Upper lobe of left lung (tissue), 6 donors: ENCODE measurements at regions not wholly inside any gene's neighbourhood (a gene's known extent, or its start where the extent isn't known, plus 50 kb on each side); places are given as distances from the start of the nearest gene placed in this dataset.

Experiments
- ATAC-seq, 2 donors: fragments of 200-7000 bp; cut with Tn5 transposase; one replicate each; pipeline ENCODE4 v1.9.1; 2022; ENCODE audit warnings: mild to moderate bottlenecking in 2 of 2, moderate library complexity in 2 of 2; ENCODE audit not compliant: low FRiP score in 2 of 2
- DNase-seq, 2 donors: peaks; one replicate each; pipeline ENCODE4 v3.0.0-alpha.2; 2019 to 2020
- H3K27ac ChIP-seq, 4 donors: fragments of 200-600 bp; sonication (generic); one replicate each; pipeline ENCODE4 v1.5.1; 2016 to 2019
- H3K27me3 ChIP-seq, 4 donors: fragments of 200-600 bp; sonication (generic); one replicate each; pipeline ENCODE4 v1.5.1; 2017 to 2019
- H3K36me3 ChIP-seq, 4 donors: fragments of 200-600 bp; sonication (generic); one replicate each; pipeline ENCODE4 v1.5.1; 2016 to 2019
- H3K4me1 ChIP-seq, 4 donors: fragments of 200-600 bp; sonication (generic); one replicate each; pipeline ENCODE4 v1.5.1; 2018 to 2019
- H3K4me3 ChIP-seq, 4 donors: fragments of 200-600 bp; sonication (generic); one replicate each; pipeline ENCODE4 v1.5.1; 2017 to 2019; ENCODE audit warnings: mild to moderate bottlenecking in 2 of 4, moderate library complexity in 1 of 4
- H3K9me3 ChIP-seq, 4 donors: fragments of 200-600 bp; sonication (generic); one replicate each; pipeline ENCODE4 v1.5.1; 2018 to 2019
- CTCF ChIP-seq, 6 experiments: fragments of 450-650 bp in 4 of 6; fragments of 200-600 bp in 2 of 6; sonication (generic) in 2 of 6; IDR thresholded peaks; one replicate each; pipeline ENCODE4 v1.5.1; 2016 to 2019; ENCODE audit warnings: antibody characterized with exemption in 6 of 6
- EP300 ChIP-seq, 4 donors: sonication (generic); formaldehyde crosslinking; IDR thresholded peaks; one replicate each; pipeline ENCODE4 v1.5.1; 2017; ENCODE audit warnings: antibody characterized with exemption in 4 of 4, control low read depth in 2 of 4
- POLR2A ChIP-seq, 4 donors: fragments of 450-650 bp; IDR thresholded peaks; one replicate each; pipeline ENCODE4 v1.5.1; 2016 to 2017; ENCODE audit warnings: antibody characterized with exemption in 4 of 4, mild to moderate bottlenecking in 2 of 4
- POLR2AphosphoS5 ChIP-seq, 2 donors: sonication (generic); formaldehyde crosslinking; IDR thresholded peaks; one replicate each; pipeline ENCODE4 v1.5.1; 2017; ENCODE audit warnings: antibody characterized with exemption in 2 of 2
- WGBS, 2 donors: methylation state at CpG; one replicate each; pipeline ENCODE4 v1.1.5; 2017 to 2018; 5-methylcytosine and 5-hydroxymethylcytosine counted together
- donor health status: DM: no; HTN: no; CAD: no; lungs with moderate emphysema.
- donor health status: DM: no; HTN: yes; CAD: no; lungs with severe emphysema.

- Histone ChIP-seq H3K4me3 (no peak overlapping the region), H3K36me3 (no peaks in the 10 kb centered on the region), H3K4me1 (no peaks in the 10 kb centered on the region), H3K9me3 (no peaks in the 10 kb centered on the region), H3K27ac (no peak overlapping the region), H3K27me3 (no peaks in the 10 kb centered on the region)
- TF ChIP-seq POLR2AphosphoS5 (IDR thresholded peaks at IDR 0.05), result no peak
- WGBS, 2 donors, result 43 to 65% methylated on average over 6 to 7 of the region's 7 CpGs
- DNase-seq (peak in 1 of 2 donors; percentile 15), ATAC-seq (peak; percentile 17 to 22)
Observed at GRCh38 chr15:92541291-92542200, 114.0 kb downstream of the FAM174B start.

GRCh38 chr15:92538115-92538514 is 117.5 kb downstream of the FAM174B start:
- 70 to 72% methylated on average over 3 of the region's 3 CpGs for WGBS, 2 donors
- H3K27ac ChIP-seq, result no peak overlapping the region
- DNase-seq, result no peak
- H3K4me3 ChIP-seq, result no peak overlapping the region
- no peaks in the 10 kb centered on the region for H3K9me3 ChIP-seq
- TF ChIP-seq POLR2A (IDR thresholded peaks at IDR 0.05) (no peak), POLR2AphosphoS5 (IDR thresholded peaks at IDR 0.05) (no peak), CTCF (IDR thresholded peaks at IDR 0.05) (no peak), EP300 (IDR thresholded peaks at IDR 0.05) (no peak)
- no peaks in the 10 kb centered on the region for H3K4me1 ChIP-seq
- no peaks in the 10 kb centered on the region for H3K36me3 ChIP-seq
- no peaks in the 10 kb centered on the region for H3K27me3 ChIP-seq
- ATAC-seq, result no peak

GRCh38 chr15:92533298-92533697 is 122.3 kb downstream of the FAM174B start:
- no peak for TF ChIP-seq CTCF (IDR thresholded peaks at IDR 0.05)
- no peak for TF ChIP-seq POLR2A (IDR thresholded peaks at IDR 0.05)
- TF ChIP-seq EP300 (IDR thresholded peaks at IDR 0.05), result no peak
- no peak for TF ChIP-seq POLR2AphosphoS5 (IDR thresholded peaks at IDR 0.05)
- Histone ChIP-seq H3K4me1 (no peaks in the 10 kb centered on the region), H3K27ac (no peak overlapping the region), H3K4me3 (no peak overlapping the region), H3K9me3 (no peaks in the 10 kb centered on the region), H3K27me3 (no peaks in the 10 kb centered on the region), H3K36me3 (no peaks in the 10 kb centered on the region)
- 49 to 58% methylated on average over 2 of the region's 2 CpGs for WGBS, 2 donors
- ATAC-seq (no peak), DNase-seq (no peak)

- WGBS, 2 donors, result 79% methylated on average over 1 of the region's 1 CpG; no CpG with 5 or more reads in 1 of the 2 donors
- TF ChIP-seq POLR2AphosphoS5 (IDR thresholded peaks at IDR 0.05), result no peak
- TF ChIP-seq EP300 (IDR thresholded peaks at IDR 0.05), result no peak
- TF ChIP-seq POLR2A (IDR thresholded peaks at IDR 0.05), result no peak
- TF ChIP-seq CTCF (IDR thresholded peaks at IDR 0.05), result no peak
- no peak for ATAC-seq
Observed at GRCh38 chr15:92531406-92531805, 124.2 kb downstream of the FAM174B start.

GRCh38 chr15:92528736-92529135 is 126.8 kb downstream of the FAM174B start:
- WGBS, 2 donors, result 86 to 89% methylated on average over 1 of the region's 1 CpG
- Histone ChIP-seq H3K27me3 (no peaks in the 10 kb centered on the region), H3K36me3 (no peaks in the 10 kb centered on the region), H3K4me1 (no peaks in the 10 kb centered on the region), H3K27ac (no peak overlapping the region), H3K4me3 (no peak overlapping the region), H3K9me3 (no peaks in the 10 kb centered on the region)
- DNase-seq, result no peak
- TF ChIP-seq POLR2A (IDR thresholded peaks at IDR 0.05), result no peak
- TF ChIP-seq EP300 (IDR thresholded peaks at IDR 0.05), result no peak
- TF ChIP-seq CTCF (IDR thresholded peaks at IDR 0.05), result no peak
- TF ChIP-seq POLR2AphosphoS5 (IDR thresholded peaks at IDR 0.05), result no peak
- peak in 1 of 2 donors; percentile 10 for ATAC-seq

More at GRCh38 chr15:92531406-92531805, 124.2 kb downstream of the FAM174B start:
- no peaks in the 10 kb centered on the region for H3K4me1 ChIP-seq
- H3K9me3 ChIP-seq, result no peaks in the 10 kb centered on the region
- no peaks in the 10 kb centered on the region for H3K27me3 ChIP-seq
- no peak overlapping the region for H3K27ac ChIP-seq
- no peaks in the 10 kb centered on the region for H3K36me3 ChIP-seq
- no peak for DNase-seq
- H3K4me3 ChIP-seq, result no peak overlapping the region
